ENCODE measurements at regions not wholly inside any gene's neighbourhood (a gene's known extent, or its start where the extent isn't known, plus 50 kb on each side); places are given as distances from the start of the nearest gene placed in this dataset.

GRCh38 chr11:70785372-70785771 is 387.0 kb downstream of the CTTN start:
- TF ChIP-seq CTCF (IDR thresholded peaks at IDR 0.05; ENCODE audit: low read depth, low read length), result no peak
- TF ChIP-seq MYC (IDR thresholded peaks at IDR 0.05; ENCODE audit: low read depth, low read length), result no peak

GRCh38 chr11:70786021-70786665 is 387.8 kb downstream of the CTTN start:
- no peak for DNase-seq (ENCODE audit: low read depth)
- no peak overlapping the region for H3K4me3 ChIP-seq (ENCODE audit: low read depth, low read length)
- no peak for TF ChIP-seq MAX (IDR thresholded peaks at IDR 0.05; ENCODE audit: low read depth, low read length)
- TF ChIP-seq POLR2A (IDR thresholded peaks at IDR 0.05; ENCODE audit: extremely low read depth, insufficient read length), result no peak
- no peak for TF ChIP-seq CTCF (IDR thresholded peaks at IDR 0.05; ENCODE audit: low read depth, low read length)
- TF ChIP-seq MYC (IDR thresholded peaks at IDR 0.05; ENCODE audit: low read depth, low read length), result no peak

More at GRCh38 chr11:70785372-70785771, 387.0 kb downstream of the CTTN start:
- H3K4me3 ChIP-seq (ENCODE audit: low read depth, low read length), result no peak overlapping the region
- DNase-seq (ENCODE audit: low read depth), result no peak

GRCh38 chr11:70788248-70789022 is 390.1 kb downstream of the CTTN start:
- TF ChIP-seq MAX (IDR thresholded peaks at IDR 0.05; ENCODE audit: low read depth, low read length) (no peak), POLR2A (IDR thresholded peaks at IDR 0.05; ENCODE audit: extremely low read depth, insufficient read length) (no peak), MYC (IDR thresholded peaks at IDR 0.05; ENCODE audit: low read depth, low read length) (0 out of 2 replicates have a peak, but pooled peaks have one; percentile 8)
- peak; percentile 51 for DNase-seq (ENCODE audit: low read depth)
- no peak overlapping the region for H3K4me3 ChIP-seq (ENCODE audit: low read depth, low read length)

- no peak for TF ChIP-seq POLR2A (IDR thresholded peaks at IDR 0.05; ENCODE audit: extremely low read depth, insufficient read length)
- H3K4me3 ChIP-seq (ENCODE audit: low read depth, low read length), result no peak overlapping the region
- no peak for DNase-seq (ENCODE audit: low read depth)
These were observed 392.5 kb downstream of the CTTN start for GRCh38 chr11:70790671-70791300.

GRCh38 chr11:70796648-70797227 is 398.4 kb downstream of the CTTN start:
- peak; percentile 37 for TF ChIP-seq CTCF (IDR thresholded peaks at IDR 0.05; ENCODE audit: low read depth, low read length)
- TF ChIP-seq MAX (IDR thresholded peaks at IDR 0.05; ENCODE audit: low read depth, low read length), result no peak
- H3K4me3 ChIP-seq (ENCODE audit: low read depth, low read length), result no peak overlapping the region
- peak; percentile 23 for DNase-seq (ENCODE audit: low read depth)

GRCh38 chr11:70798296-70798695 is 400.0 kb downstream of the CTTN start:
- DNase-seq (ENCODE audit: low read depth), result no peak
- no peak overlapping the region for H3K4me3 ChIP-seq (ENCODE audit: low read depth, low read length)
- TF ChIP-seq CTCF (IDR thresholded peaks at IDR 0.05; ENCODE audit: low read depth, low read length), result no peak
- TF ChIP-seq MYC (IDR thresholded peaks at IDR 0.05; ENCODE audit: low read depth, low read length), result no peak
- TF ChIP-seq POLR2A (IDR thresholded peaks at IDR 0.05; ENCODE audit: extremely low read depth, insufficient read length), result no peak
- no peak for TF ChIP-seq MAX (IDR thresholded peaks at IDR 0.05; ENCODE audit: low read depth, low read length)

Measured in NB4 (cell line).